B cell (primary cell): ENCODE measurements at regions not wholly inside any gene's neighbourhood (a gene's known extent, or its start where the extent isn't known, plus 50 kb on each side); places are given as distances from the start of the nearest gene placed in this dataset.

Source experiments
- CTCF ChIP-seq: fragments of 200-600 bp; IDR thresholded peaks from one replicate; pipeline ENCODE4 v1.8.0; 2022; ENCODE audit warnings: antibody characterized with exemption, mild to moderate bottlenecking
- EZH2 ChIP-seq: IDR thresholded peaks from 2 replicates; pipeline ENCODE4 v1.6.1; 2012; ENCODE audit warnings: borderline replicate concordance, low read depth, mild to moderate bottlenecking, moderate library complexity, low read length; ENCODE audit not compliant: insufficient read depth, poor library complexity, severe bottlenecking

GRCh38 chr5:62727861-62728260 lies 149.2 kb downstream of the LRRC70 start:
- TF ChIP-seq CTCF (no peak), EZH2 (no peak)
